Upper lobe of left lung (tissue), 6 donors: ENCODE measurements at regions not wholly inside any gene's neighbourhood (a gene's known extent, or its start where the extent isn't known, plus 50 kb on each side); places are given as distances from the start of the nearest gene placed in this dataset.

Experiments used
- ATAC-seq, 2 donors: fragments of 200-7000 bp; cut with Tn5 transposase; one replicate each; pipeline ENCODE4 v1.9.1; 2022; ENCODE audit warnings: mild to moderate bottlenecking in 2 of 2, moderate library complexity in 2 of 2; ENCODE audit not compliant: low FRiP score in 2 of 2
- DNase-seq, 2 donors: peaks; one replicate each; pipeline ENCODE4 v3.0.0-alpha.2; 2019 to 2020
- H3K27ac ChIP-seq, 4 donors: fragments of 200-600 bp; sonication (generic); one replicate each; pipeline ENCODE4 v1.5.1; 2016 to 2019
- H3K27me3 ChIP-seq, 4 donors: fragments of 200-600 bp; sonication (generic); one replicate each; pipeline ENCODE4 v1.5.1; 2017 to 2019
- H3K36me3 ChIP-seq, 4 donors: fragments of 200-600 bp; sonication (generic); one replicate each; pipeline ENCODE4 v1.5.1; 2016 to 2019
- H3K4me1 ChIP-seq, 4 donors: fragments of 200-600 bp; sonication (generic); one replicate each; pipeline ENCODE4 v1.5.1; 2018 to 2019
- H3K4me3 ChIP-seq, 4 donors: fragments of 200-600 bp; sonication (generic); one replicate each; pipeline ENCODE4 v1.5.1; 2017 to 2019; ENCODE audit warnings: mild to moderate bottlenecking in 2 of 4, moderate library complexity in 1 of 4
- H3K9me3 ChIP-seq, 4 donors: fragments of 200-600 bp; sonication (generic); one replicate each; pipeline ENCODE4 v1.5.1; 2018 to 2019
- EP300 ChIP-seq, 4 donors: sonication (generic); formaldehyde crosslinking; IDR thresholded peaks; one replicate each; pipeline ENCODE4 v1.5.1; 2017; ENCODE audit warnings: antibody characterized with exemption in 4 of 4, control low read depth in 2 of 4
- POLR2A ChIP-seq, 4 donors: fragments of 450-650 bp; IDR thresholded peaks; one replicate each; pipeline ENCODE4 v1.5.1; 2016 to 2017; ENCODE audit warnings: antibody characterized with exemption in 4 of 4, mild to moderate bottlenecking in 2 of 4
- POLR2AphosphoS5 ChIP-seq, 2 donors: sonication (generic); formaldehyde crosslinking; IDR thresholded peaks; one replicate each; pipeline ENCODE4 v1.5.1; 2017; ENCODE audit warnings: antibody characterized with exemption in 2 of 2
- WGBS, 2 donors: methylation state at CpG; one replicate each; pipeline ENCODE4 v1.1.5; 2017 to 2018; 5-methylcytosine and 5-hydroxymethylcytosine counted together
- TF ChIP-seq, protein P1 (sequence below), 6 experiments: fragments of 450-650 bp in 4 of 6; fragments of 200-600 bp in 2 of 6; sonication (generic) in 2 of 6; IDR thresholded peaks; one replicate each; pipeline ENCODE4 v1.5.1; 2016 to 2019; ENCODE audit warnings: antibody characterized with exemption in 6 of 6
- donor health status: DM: no; HTN: no; CAD: no; lungs with moderate emphysema.
- donor health status: DM: no; HTN: yes; CAD: no; lungs with severe emphysema.

DNA sequence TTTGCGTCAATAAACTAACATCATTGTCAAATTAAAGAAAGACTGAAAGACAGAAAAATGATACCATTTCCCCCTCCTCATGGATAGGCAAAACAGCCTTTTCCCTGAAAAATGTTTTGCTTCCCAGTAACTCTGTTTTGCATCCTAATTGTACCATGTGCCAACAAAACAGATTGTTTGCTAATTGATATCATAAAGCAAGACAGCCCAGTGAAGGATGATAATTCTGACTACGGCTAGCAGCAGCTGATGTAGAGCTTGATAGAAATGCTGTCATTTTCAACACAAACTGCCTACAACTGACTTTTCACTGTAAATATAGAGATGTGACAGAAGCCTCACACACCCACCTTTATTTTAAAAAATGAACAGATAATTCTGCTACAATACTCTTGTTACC is 1061.6 kb downstream of the HACE1 start:
- Histone ChIP-seq H3K4me1 (no peaks in the 10 kb centered on the region), H3K27ac (no peak overlapping the region), H3K9me3 (no peaks in the 10 kb centered on the region), H3K36me3 (no peaks in the 10 kb centered on the region), H3K4me3 (no peak overlapping the region), H3K27me3 (no peaks in the 10 kb centered on the region)
- no peak for DNase-seq
- ATAC-seq: no peak
- WGBS, 2 donors: 71% methylated on average over 2 of the region's 2 CpGs
- no peak for TF ChIP-seq POLR2AphosphoS5 (IDR thresholded peaks at IDR 0.05)
- TF ChIP-seq POLR2A (IDR thresholded peaks at IDR 0.05): no peak
- TF ChIP-seq, protein P1, sequence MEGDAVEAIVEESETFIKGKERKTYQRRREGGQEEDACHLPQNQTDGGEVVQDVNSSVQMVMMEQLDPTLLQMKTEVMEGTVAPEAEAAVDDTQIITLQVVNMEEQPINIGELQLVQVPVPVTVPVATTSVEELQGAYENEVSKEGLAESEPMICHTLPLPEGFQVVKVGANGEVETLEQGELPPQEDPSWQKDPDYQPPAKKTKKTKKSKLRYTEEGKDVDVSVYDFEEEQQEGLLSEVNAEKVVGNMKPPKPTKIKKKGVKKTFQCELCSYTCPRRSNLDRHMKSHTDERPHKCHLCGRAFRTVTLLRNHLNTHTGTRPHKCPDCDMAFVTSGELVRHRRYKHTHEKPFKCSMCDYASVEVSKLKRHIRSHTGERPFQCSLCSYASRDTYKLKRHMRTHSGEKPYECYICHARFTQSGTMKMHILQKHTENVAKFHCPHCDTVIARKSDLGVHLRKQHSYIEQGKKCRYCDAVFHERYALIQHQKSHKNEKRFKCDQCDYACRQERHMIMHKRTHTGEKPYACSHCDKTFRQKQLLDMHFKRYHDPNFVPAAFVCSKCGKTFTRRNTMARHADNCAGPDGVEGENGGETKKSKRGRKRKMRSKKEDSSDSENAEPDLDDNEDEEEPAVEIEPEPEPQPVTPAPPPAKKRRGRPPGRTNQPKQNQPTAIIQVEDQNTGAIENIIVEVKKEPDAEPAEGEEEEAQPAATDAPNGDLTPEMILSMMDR (IDR thresholded peaks at IDR 0.05): no peak
- no peak for TF ChIP-seq EP300 (IDR thresholded peaks at IDR 0.05)

DNA sequence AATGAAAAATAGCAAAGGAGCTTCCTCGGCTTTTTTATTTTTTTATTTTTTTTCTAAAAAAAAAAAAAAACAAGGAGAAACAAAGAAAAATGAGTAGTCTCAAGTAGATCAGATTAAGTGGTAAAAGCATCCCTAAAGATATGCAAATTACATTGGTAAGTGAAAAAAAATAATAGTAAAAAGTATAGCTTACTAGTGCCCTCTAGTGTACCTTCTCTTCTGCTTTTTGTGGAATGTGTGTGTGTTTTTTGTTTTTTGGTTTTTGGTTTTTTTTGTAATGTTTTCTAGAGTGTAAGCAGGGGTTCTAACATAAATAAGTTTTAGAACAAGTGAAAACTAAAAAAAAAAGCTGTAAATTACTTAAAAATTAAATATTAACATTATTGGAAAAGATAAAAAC is 1062.0 kb downstream of the HACE1 start:
- no peak for ATAC-seq

DNA sequence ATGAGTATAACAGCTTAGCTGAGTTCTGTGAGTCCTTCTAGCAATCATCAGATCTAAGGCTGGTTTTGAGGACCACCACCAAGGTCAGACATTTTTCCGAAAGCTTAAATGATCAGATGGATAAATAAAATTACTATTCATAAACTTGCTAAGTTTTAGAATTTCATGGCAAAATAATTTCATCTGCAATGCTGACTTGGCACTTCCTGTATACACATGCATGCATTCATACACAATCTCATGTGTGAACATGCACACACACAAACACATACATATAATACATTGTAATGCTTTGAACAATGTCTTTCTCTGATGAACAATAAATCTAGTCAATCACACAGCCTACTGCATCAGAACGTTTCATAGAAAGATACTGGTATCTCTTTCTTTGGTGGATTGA is 1068.3 kb downstream of the HACE1 start:
- no peaks in the 10 kb centered on the region for H3K36me3 ChIP-seq
- H3K4me3 ChIP-seq: no peak overlapping the region
- no peak overlapping the region for H3K27ac ChIP-seq
- no peaks in the 10 kb centered on the region for H3K4me1 ChIP-seq
- no peaks in the 10 kb centered on the region for H3K27me3 ChIP-seq
- TF ChIP-seq POLR2AphosphoS5 (IDR thresholded peaks at IDR 0.05) (no peak), POLR2A (IDR thresholded peaks at IDR 0.05) (no peak), EP300 (IDR thresholded peaks at IDR 0.05) (no peak)
- TF ChIP-seq, protein P1 (IDR thresholded peaks at IDR 0.05): no peak
- DNase-seq (no peak), ATAC-seq (no peak)
- 82 to 87% methylated on average over 2 of the region's 2 CpGs for WGBS, 2 donors
- H3K9me3 ChIP-seq: no peaks in the 10 kb centered on the region

More for the DNA sequence above, 1062.0 kb downstream of the HACE1 start:
- H3K9me3 ChIP-seq: no peaks in the 10 kb centered on the region
- DNase-seq: no peak
- TF ChIP-seq POLR2A (IDR thresholded peaks at IDR 0.05) (no peak), POLR2AphosphoS5 (IDR thresholded peaks at IDR 0.05) (no peak), EP300 (IDR thresholded peaks at IDR 0.05) (no peak)
- TF ChIP-seq, protein P1 (IDR thresholded peaks at IDR 0.05): no peak
- no peaks in the 10 kb centered on the region for H3K36me3 ChIP-seq
- 35 to 49% methylated on average over 1 of the region's 1 CpG for WGBS, 2 donors
- H3K27me3 ChIP-seq: no peaks in the 10 kb centered on the region
- no peaks in the 10 kb centered on the region for H3K4me1 ChIP-seq
- no peak overlapping the region for H3K27ac ChIP-seq
- H3K4me3 ChIP-seq: no peak overlapping the region

DNA sequence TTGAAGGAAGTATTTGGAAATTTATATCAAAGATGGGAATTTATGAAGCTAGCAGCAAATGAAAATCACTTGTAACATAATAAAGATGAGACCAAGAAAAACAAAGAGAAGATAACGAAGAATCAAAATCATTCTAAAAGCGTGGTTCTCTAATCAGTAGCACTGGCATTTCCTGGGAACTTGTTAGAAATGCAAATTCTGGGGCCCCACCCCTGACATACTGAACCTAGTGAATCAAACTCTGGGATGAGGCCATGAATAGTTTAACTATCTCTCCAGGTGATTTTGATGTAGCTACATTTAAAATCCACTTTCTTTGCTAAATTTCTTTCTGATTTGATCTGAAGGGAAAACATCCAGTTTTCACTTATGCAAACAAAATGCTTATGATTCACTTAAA is 1075.6 kb downstream of the HACE1 start:
- TF ChIP-seq, protein P1 (IDR thresholded peaks at IDR 0.05): no peak
- TF ChIP-seq EP300 (IDR thresholded peaks at IDR 0.05) (no peak), POLR2A (IDR thresholded peaks at IDR 0.05) (no peak), POLR2AphosphoS5 (IDR thresholded peaks at IDR 0.05) (no peak)
- DNase-seq: no peak
- 43 to 65% methylated on average over 2 of the region's 2 CpGs for WGBS, 2 donors
- Histone ChIP-seq H3K27me3 (no peaks in the 10 kb centered on the region), H3K4me3 (no peak overlapping the region), H3K4me1 (no peaks in the 10 kb centered on the region), H3K36me3 (no peaks in the 10 kb centered on the region), H3K9me3 (no peaks in the 10 kb centered on the region), H3K27ac (no peak overlapping the region)
- no peak for ATAC-seq

DNA sequence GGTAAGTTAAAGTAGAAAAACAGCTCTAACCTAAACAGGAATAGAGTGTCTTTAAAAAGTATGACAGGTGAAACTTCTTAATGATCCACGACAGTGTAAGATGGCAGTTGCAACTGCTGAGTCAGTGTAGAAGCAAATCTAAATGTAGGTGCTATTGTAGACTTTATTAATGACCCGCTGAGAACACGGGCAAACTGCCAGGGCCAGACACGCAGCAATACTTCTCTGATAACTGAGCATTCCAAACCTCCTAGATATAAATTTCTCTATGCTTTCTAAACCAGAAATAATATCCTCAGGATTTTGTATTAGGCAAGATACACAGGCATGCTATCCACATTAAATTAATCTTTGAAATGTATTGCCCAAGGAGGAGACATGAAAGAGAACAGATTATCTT is 1076.4 kb downstream of the HACE1 start:
- H3K4me1 ChIP-seq: no peaks in the 10 kb centered on the region
- DNase-seq: no peak

More for the DNA sequence above, 1076.4 kb downstream of the HACE1 start:
- Histone ChIP-seq H3K27ac (no peak overlapping the region), H3K9me3 (no peaks in the 10 kb centered on the region), H3K36me3 (no peaks in the 10 kb centered on the region), H3K27me3 (no peaks in the 10 kb centered on the region), H3K4me3 (no peak overlapping the region)
- no peak for TF ChIP-seq POLR2A (IDR thresholded peaks at IDR 0.05)
- no peak for TF ChIP-seq POLR2AphosphoS5 (IDR thresholded peaks at IDR 0.05)
- TF ChIP-seq, protein P1 (IDR thresholded peaks at IDR 0.05): no peak
- no peak for TF ChIP-seq EP300 (IDR thresholded peaks at IDR 0.05)
- no peak for ATAC-seq
- 23 to 28% methylated on average over 4 of the region's 4 CpGs for WGBS, 2 donors
